ENCODE measurements at regions not wholly inside any gene's neighbourhood (a gene's known extent, or its start where the extent isn't known, plus 50 kb on each side); places are given as distances from the start of the nearest gene placed in this dataset.

DNA sequence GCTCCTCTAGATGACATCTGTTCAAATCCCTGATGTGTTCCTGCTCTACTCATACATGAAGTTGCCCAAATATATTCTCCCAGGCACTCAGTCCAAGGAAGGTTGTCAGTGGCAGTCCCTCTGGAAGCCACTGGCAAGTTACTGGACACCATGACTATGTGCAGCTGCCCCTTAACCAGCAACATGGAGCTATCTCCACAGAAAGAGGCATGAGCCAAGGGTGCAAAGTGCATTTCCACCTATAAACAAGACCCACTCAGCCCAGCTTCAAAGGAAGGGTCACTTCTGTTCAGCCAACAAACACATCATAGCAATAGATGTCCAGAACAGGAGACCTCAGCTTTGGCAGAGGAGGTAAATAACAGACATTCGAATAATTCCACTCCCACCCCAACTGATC, 217.6 kb upstream of the PMEPA1 start:
- no peak for DNase-seq
- Histone ChIP-seq H3K27me3 (ENCODE audit: control insufficient read depth in 1 of 2, insufficient read depth in 1 of 2, low read length in 2 of 2) (peaks cover 0 to 44% of the 10 kb centered on the region in 2 experiments), H4K8ac (ENCODE audit: low read length) (no peak overlapping the region), H2AFZ (ENCODE audit: low read depth, low read length) (no peak overlapping the region), H3K9ac (ENCODE audit: low read length) (no peak overlapping the region), H3K9me3 (ENCODE audit: control insufficient read depth, low read length) (peaks cover 19% of the 10 kb centered on the region), H3K14ac (ENCODE audit: low read length in 2 of 2) (no peak overlapping the region), H3K23ac (ENCODE audit: low read length in 2 of 2) (no peak overlapping the region), H3K18ac (ENCODE audit: low read depth in 1 of 2, low read length in 2 of 2) (no peak overlapping the region), H2BK15ac (ENCODE audit: low read depth, poor library complexity, severe bottlenecking) (no peak overlapping the region), H3K4me2 (ENCODE audit: low read length, poor library complexity, severe bottlenecking) (no peak overlapping the region), H3K79me1 (replicated peaks; ENCODE audit: low read length, poor library complexity, severe bottlenecking) (no peaks in the 10 kb centered on the region), H2BK5ac (ENCODE audit: low read depth, low read length, poor library complexity, severe bottlenecking) (no peak overlapping the region), H3K4me3 (ENCODE audit: insufficient read depth in 1 of 2, low read depth in 1 of 2, low read length in 2 of 2) (no peak overlapping the region), H3K27ac (ENCODE audit: low read length, poor library complexity, severe bottlenecking) (no peak overlapping the region), H3K36me3 (ENCODE audit: control insufficient read depth in 1 of 2, insufficient read depth in 2 of 2, low read depth in 1 of 2, low read length in 2 of 2) (no peaks in the 10 kb centered on the region), H3K4ac (ENCODE audit: low read depth in 1 of 2, low read length in 2 of 2) (no peak overlapping the region), H2BK12ac (ENCODE audit: low read length in 2 of 2) (no peak overlapping the region), H2BK120ac (ENCODE audit: low read depth, low read length) (no peak overlapping the region), H4K91ac (ENCODE audit: low read length) (no peak overlapping the region), H3K4me1 (ENCODE audit: control insufficient read depth, insufficient read depth, low read depth, low read length) (no peaks in the 10 kb centered on the region), H2AK5ac (ENCODE audit: low read length, severe bottlenecking) (no peak overlapping the region)
- WGBS: no CpG with 5 or more reads among the region's 1 CpG

DNA sequence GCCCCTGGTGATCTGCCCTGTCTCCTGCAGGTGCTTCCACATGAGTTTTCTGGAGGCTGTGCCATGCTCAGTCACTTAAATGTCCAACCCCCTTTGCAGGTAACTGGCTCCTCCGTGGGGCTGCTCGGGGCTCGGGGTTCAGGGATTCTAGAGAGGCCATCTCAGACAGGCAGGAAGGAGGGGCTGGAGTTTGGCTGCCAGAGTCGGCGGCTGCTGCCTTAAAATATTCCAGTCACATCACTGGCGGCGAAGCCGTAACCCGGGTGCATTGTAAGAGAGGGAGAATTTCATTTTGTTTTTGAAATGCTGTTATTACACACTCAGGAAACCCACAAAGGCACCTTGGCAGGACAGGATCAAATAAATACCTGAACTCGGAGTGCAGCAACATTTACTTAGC, 212.9 kb upstream of the PMEPA1 start:
- no peak overlapping the region for H2BK5ac ChIP-seq (ENCODE audit: low read depth, low read length, poor library complexity, severe bottlenecking)
- H4K91ac ChIP-seq (ENCODE audit: low read length): no peak overlapping the region
- H3K4me2 ChIP-seq (ENCODE audit: low read length, poor library complexity, severe bottlenecking): no peak overlapping the region
- no peak overlapping the region for H3K9ac ChIP-seq (ENCODE audit: low read length)
- no peak overlapping the region for H2AK5ac ChIP-seq (ENCODE audit: low read length, severe bottlenecking)
- DNase-seq: no peak
- peaks cover 19% of the 10 kb centered on the region for H3K9me3 ChIP-seq (ENCODE audit: control insufficient read depth, low read length)
- H3K4ac ChIP-seq (ENCODE audit: low read depth in 1 of 2, low read length in 2 of 2): no peak overlapping the region
- H3K79me1 ChIP-seq (replicated peaks; ENCODE audit: low read length, poor library complexity, severe bottlenecking): no peaks in the 10 kb centered on the region
- no peak overlapping the region for H2BK120ac ChIP-seq (ENCODE audit: low read depth, low read length)
- no peak overlapping the region for H2BK12ac ChIP-seq (ENCODE audit: low read length in 2 of 2)
- no peak overlapping the region for H3K27ac ChIP-seq (ENCODE audit: low read length, poor library complexity, severe bottlenecking)
- H3K18ac ChIP-seq (ENCODE audit: low read depth in 1 of 2, low read length in 2 of 2): no peak overlapping the region
- no peak overlapping the region for H3K14ac ChIP-seq (ENCODE audit: low read length in 2 of 2)
- H4K8ac ChIP-seq (ENCODE audit: low read length): no peak overlapping the region
- no peaks in the 10 kb centered on the region for H3K36me3 ChIP-seq (ENCODE audit: control insufficient read depth in 1 of 2, insufficient read depth in 2 of 2, low read depth in 1 of 2, low read length in 2 of 2)
- H3K4me1 ChIP-seq (ENCODE audit: control insufficient read depth, insufficient read depth, low read depth, low read length): no peaks in the 10 kb centered on the region
- peaks cover 0 to 38% of the 10 kb centered on the region in 2 experiments for H3K27me3 ChIP-seq (ENCODE audit: control insufficient read depth in 1 of 2, insufficient read depth in 1 of 2, low read length in 2 of 2)
- H2AFZ ChIP-seq (ENCODE audit: low read depth, low read length): no peak overlapping the region
- 76% methylated on average over 7 of the region's 10 CpGs for WGBS
- H3K23ac ChIP-seq (ENCODE audit: low read length in 2 of 2): no peak overlapping the region
- H2BK15ac ChIP-seq (ENCODE audit: low read depth, poor library complexity, severe bottlenecking): no peak overlapping the region
- H3K4me3 ChIP-seq (ENCODE audit: insufficient read depth in 1 of 2, low read depth in 1 of 2, low read length in 2 of 2): no peak overlapping the region

DNA sequence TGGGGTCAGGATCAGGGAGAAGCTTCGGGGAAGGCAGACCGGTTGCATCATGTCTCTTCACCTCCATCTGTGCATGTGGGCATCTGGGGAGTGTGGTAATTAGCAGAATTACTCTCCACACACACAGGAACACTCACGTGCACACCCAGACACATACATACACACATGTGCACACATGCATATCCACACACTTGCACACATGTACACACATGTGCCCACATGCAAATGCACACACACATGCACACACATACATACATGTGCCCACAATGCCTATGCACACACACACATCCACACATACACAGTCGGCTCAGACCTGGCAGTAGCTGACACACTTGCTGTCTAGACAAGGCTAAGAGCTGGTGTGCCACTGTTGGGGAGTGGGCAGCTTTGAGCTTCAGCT, 212.3 kb upstream of the PMEPA1 start:
- no peak overlapping the region for H2BK5ac ChIP-seq (ENCODE audit: low read depth, low read length, poor library complexity, severe bottlenecking)

GRCh38 chr20:57921676-57922075, 211.9 kb upstream of the PMEPA1 start:
- Histone ChIP-seq H3K4me2 (ENCODE audit: low read length, poor library complexity, severe bottlenecking) (no peak overlapping the region), H3K79me1 (replicated peaks; ENCODE audit: low read length, poor library complexity, severe bottlenecking) (no peaks in the 10 kb centered on the region), H2BK5ac (ENCODE audit: low read depth, low read length, poor library complexity, severe bottlenecking) (no peak overlapping the region), H2AFZ (ENCODE audit: low read depth, low read length) (no peak overlapping the region), H3K27ac (ENCODE audit: low read length, poor library complexity, severe bottlenecking) (no peak overlapping the region), H2AK5ac (ENCODE audit: low read length, severe bottlenecking) (no peak overlapping the region), H3K36me3 (ENCODE audit: control insufficient read depth in 1 of 2, insufficient read depth in 2 of 2, low read depth in 1 of 2, low read length in 2 of 2) (no peaks in the 10 kb centered on the region), H4K8ac (ENCODE audit: low read length) (no peak overlapping the region), H3K4ac (ENCODE audit: low read depth in 1 of 2, low read length in 2 of 2) (no peak overlapping the region), H3K27me3 (ENCODE audit: control insufficient read depth in 1 of 2, insufficient read depth in 1 of 2, low read length in 2 of 2) (peaks cover 0 to 38% of the 10 kb centered on the region in 2 experiments), H3K4me1 (ENCODE audit: control insufficient read depth, insufficient read depth, low read depth, low read length) (no peaks in the 10 kb centered on the region), H3K18ac (ENCODE audit: low read depth in 1 of 2, low read length in 2 of 2) (no peak overlapping the region), H3K14ac (ENCODE audit: low read length in 2 of 2) (no peak overlapping the region), H3K9me3 (ENCODE audit: control insufficient read depth, low read length) (peaks cover 14% of the 10 kb centered on the region), H3K9ac (ENCODE audit: low read length) (no peak overlapping the region), H3K23ac (ENCODE audit: low read length in 2 of 2) (no peak overlapping the region), H3K4me3 (ENCODE audit: insufficient read depth in 1 of 2, low read depth in 1 of 2, low read length in 2 of 2) (no peak overlapping the region), H2BK120ac (ENCODE audit: low read depth, low read length) (no peak overlapping the region), H2BK12ac (ENCODE audit: low read length in 2 of 2) (no peak overlapping the region), H2BK15ac (ENCODE audit: low read depth, poor library complexity, severe bottlenecking) (no peak overlapping the region), H4K91ac (ENCODE audit: low read length) (no peak overlapping the region)
- 86% methylated on average over 7 of the region's 8 CpGs for WGBS
- DNase-seq: no peak

More for the DNA sequence above, 212.3 kb upstream of the PMEPA1 start:
- no peak overlapping the region for H3K14ac ChIP-seq (ENCODE audit: low read length in 2 of 2)
- no peak overlapping the region for H3K4me3 ChIP-seq (ENCODE audit: insufficient read depth in 1 of 2, low read depth in 1 of 2, low read length in 2 of 2)
- H3K79me1 ChIP-seq (replicated peaks; ENCODE audit: low read length, poor library complexity, severe bottlenecking): no peaks in the 10 kb centered on the region
- H4K8ac ChIP-seq (ENCODE audit: low read length): no peak overlapping the region
- WGBS: 84% methylated on average over 3 of the region's 4 CpGs
- DNase-seq: no peak
- H2AFZ ChIP-seq (ENCODE audit: low read depth, low read length): no peak overlapping the region
- H3K4ac ChIP-seq (ENCODE audit: low read depth in 1 of 2, low read length in 2 of 2): no peak overlapping the region
- H2BK12ac ChIP-seq (ENCODE audit: low read length in 2 of 2): no peak overlapping the region
- peak overlapping the region in 1 of 2 experiments; percentile 35 for H3K23ac ChIP-seq (ENCODE audit: low read length in 2 of 2)
- no peak overlapping the region for H2BK120ac ChIP-seq (ENCODE audit: low read depth, low read length)
- H3K27me3 ChIP-seq (ENCODE audit: control insufficient read depth in 1 of 2, insufficient read depth in 1 of 2, low read length in 2 of 2): peaks cover 0 to 38% of the 10 kb centered on the region in 2 experiments
- H3K4me2 ChIP-seq (ENCODE audit: low read length, poor library complexity, severe bottlenecking): no peak overlapping the region
- peak overlapping the region; percentile 14 for H4K91ac ChIP-seq (ENCODE audit: low read length)
- no peaks in the 10 kb centered on the region for H3K4me1 ChIP-seq (ENCODE audit: control insufficient read depth, insufficient read depth, low read depth, low read length)
- no peaks in the 10 kb centered on the region for H3K36me3 ChIP-seq (ENCODE audit: control insufficient read depth in 1 of 2, insufficient read depth in 2 of 2, low read depth in 1 of 2, low read length in 2 of 2)
- no peak overlapping the region for H3K18ac ChIP-seq (ENCODE audit: low read depth in 1 of 2, low read length in 2 of 2)
- no peak overlapping the region for H2BK15ac ChIP-seq (ENCODE audit: low read depth, poor library complexity, severe bottlenecking)
- no peak overlapping the region for H2AK5ac ChIP-seq (ENCODE audit: low read length, severe bottlenecking)
- no peak overlapping the region for H3K9ac ChIP-seq (ENCODE audit: low read length)
- H3K27ac ChIP-seq (ENCODE audit: low read length, poor library complexity, severe bottlenecking): no peak overlapping the region
- peaks cover 18% of the 10 kb centered on the region for H3K9me3 ChIP-seq (ENCODE audit: control insufficient read depth, low read length)
